Activated naive CD8-positive, alpha-beta T cell treated with anti-CD3 and anti-CD28 coated beads, Interleukin-2, amount 50 U/mL, for 24 hours (primary cell): ENCODE measurements at regions not wholly inside any gene's neighbourhood (a gene's known extent, or its start where the extent isn't known, plus 50 kb on each side); places are given as distances from the start of the nearest gene placed in this dataset.
"Not testable (repeated sequence)": the region's sequence is repeated elsewhere in the genome, so short reads cannot be mapped to it uniquely, and the experiment has no call there.

ENCODE experiments used
- ATAC-seq: fragments of 150-1000 bp; cut with Tn5 transposase; one replicate; pipeline ENCODE4 v1.10.0; 2021
- DNase-seq: peaks from one replicate; pipeline ENCODE4 v3.0.0; 2021
- H3K27ac Mint-ChIP-seq: one replicate; pipeline ENCODE4 v1.8.0; 2021; ENCODE audit warnings: mild to moderate bottlenecking, mixed read lengths
- H3K27me3 Mint-ChIP-seq: one replicate; pipeline ENCODE4 v1.8.0; 2021; ENCODE audit warnings: mixed read lengths
- H3K36me3 Mint-ChIP-seq: one replicate; pipeline ENCODE4 v1.8.0; 2021; ENCODE audit warnings: low read depth, mixed read lengths
- H3K4me1 Mint-ChIP-seq: one replicate; pipeline ENCODE4 v1.8.0; 2021; ENCODE audit warnings: mixed read lengths
- H3K4me3 Mint-ChIP-seq: one replicate; pipeline ENCODE4 v1.8.0; 2021; ENCODE audit warnings: mild to moderate bottlenecking, moderate library complexity, mixed read lengths
- H3K9me3 Mint-ChIP-seq: one replicate; pipeline ENCODE4 v1.8.0; 2021; ENCODE audit warnings: mixed read lengths

- DNase-seq (no peak), ATAC-seq (no peak)
- no peaks in the 10 kb centered on the region for H3K4me1 Mint-ChIP-seq
- H3K4me3 Mint-ChIP-seq: no peak overlapping the region
- no peaks in the 10 kb centered on the region for H3K36me3 Mint-ChIP-seq
- H3K27ac Mint-ChIP-seq: no peak overlapping the region
- H3K27me3 Mint-ChIP-seq: no peaks in the 10 kb centered on the region
- peaks cover 28% of the 10 kb centered on the region for H3K9me3 Mint-ChIP-seq
Measured at GRCh38 chr3:80668100-80668499, 900.3 kb upstream of the ROBO1 start.

- Mint-ChIP-seq H3K4me3 (no peak overlapping the region), H3K27me3 (no peaks in the 10 kb centered on the region), H3K9me3 (peaks cover 19% of the 10 kb centered on the region), H3K36me3 (no peaks in the 10 kb centered on the region), H3K4me1 (no peaks in the 10 kb centered on the region), H3K27ac (no peak overlapping the region)
- no peak for ATAC-seq
- DNase-seq: no peak
Measured at GRCh38 chr3:80663426-80663825, 895.6 kb upstream of the ROBO1 start.

GRCh38 chr3:80655216-80655615, 887.4 kb upstream of the ROBO1 start:
- H3K36me3 Mint-ChIP-seq: no peaks in the 10 kb centered on the region

GRCh38 chr3:80649170-80649569, 881.4 kb upstream of the ROBO1 start:
- Mint-ChIP-seq H3K4me1 (no peaks in the 10 kb centered on the region), H3K9me3 (peaks cover 14% of the 10 kb centered on the region), H3K27me3 (no peaks in the 10 kb centered on the region), H3K36me3 (no peaks in the 10 kb centered on the region), H3K27ac (no peak overlapping the region), H3K4me3 (no peak overlapping the region)
- DNase-seq (no peak), ATAC-seq (no peak)

More at GRCh38 chr3:80655216-80655615, 887.4 kb upstream of the ROBO1 start:
- DNase-seq (no peak), ATAC-seq (no peak)
- Mint-ChIP-seq H3K9me3 (peaks cover 31% of the 10 kb centered on the region), H3K4me1 (no peaks in the 10 kb centered on the region), H3K27ac (no peak overlapping the region), H3K27me3 (no peaks in the 10 kb centered on the region), H3K4me3 (no peak overlapping the region)

- peaks cover 14% of the 10 kb centered on the region for H3K9me3 Mint-ChIP-seq
- no peak overlapping the region for H3K27ac Mint-ChIP-seq
- no peaks in the 10 kb centered on the region for H3K36me3 Mint-ChIP-seq
- DNase-seq (no peak), ATAC-seq (no peak)
- H3K4me1 Mint-ChIP-seq: no peaks in the 10 kb centered on the region
- no peaks in the 10 kb centered on the region for H3K27me3 Mint-ChIP-seq
- no peak overlapping the region for H3K4me3 Mint-ChIP-seq
Measured at GRCh38 chr3:80643421-80643820, 875.6 kb upstream of the ROBO1 start.

GRCh38 chr3:80618295-80619256, 850.8 kb upstream of the ROBO1 start:
- no peak for ATAC-seq
- no peak overlapping the region for H3K4me3 Mint-ChIP-seq
- DNase-seq: no peak
- H3K4me1 Mint-ChIP-seq: no peaks in the 10 kb centered on the region
- no peak overlapping the region for H3K27ac Mint-ChIP-seq
- no peaks in the 10 kb centered on the region for H3K36me3 Mint-ChIP-seq
- H3K27me3 Mint-ChIP-seq: no peaks in the 10 kb centered on the region
- peaks cover 16% of the 10 kb centered on the region for H3K9me3 Mint-ChIP-seq

- H3K36me3 Mint-ChIP-seq: no peaks in the 10 kb centered on the region
- no peak overlapping the region for H3K4me3 Mint-ChIP-seq
- no peak overlapping the region for H3K27ac Mint-ChIP-seq
- no peak for DNase-seq
- peaks cover 9% of the 10 kb centered on the region for H3K9me3 Mint-ChIP-seq
- H3K27me3 Mint-ChIP-seq: no peaks in the 10 kb centered on the region
- H3K4me1 Mint-ChIP-seq: no peaks in the 10 kb centered on the region
- ATAC-seq: no peak
Measured at GRCh38 chr3:80612366-80612765, 844.6 kb upstream of the ROBO1 start.

GRCh38 chr3:80608072-80608471, 840.3 kb upstream of the ROBO1 start:
- H3K4me1 Mint-ChIP-seq, DNase-seq, H3K27me3 Mint-ChIP-seq, H3K4me3 Mint-ChIP-seq, H3K9me3 Mint-ChIP-seq, H3K36me3 Mint-ChIP-seq, H3K27ac Mint-ChIP-seq, ATAC-seq: not testable (repeated sequence)

- peaks cover 4% of the 10 kb centered on the region for H3K9me3 Mint-ChIP-seq
- H3K27me3 Mint-ChIP-seq: no peaks in the 10 kb centered on the region
- no peaks in the 10 kb centered on the region for H3K4me1 Mint-ChIP-seq
- no peak for ATAC-seq
- H3K27ac Mint-ChIP-seq: no peak overlapping the region
- no peak overlapping the region for H3K4me3 Mint-ChIP-seq
- no peak for DNase-seq
- H3K36me3 Mint-ChIP-seq: no peaks in the 10 kb centered on the region
Measured at GRCh38 chr3:80606073-80606472, 838.3 kb upstream of the ROBO1 start.

- Mint-ChIP-seq H3K9me3 (peaks cover 22% of the 10 kb centered on the region), H3K36me3 (no peaks in the 10 kb centered on the region), H3K4me1 (no peaks in the 10 kb centered on the region), H3K27ac (no peak overlapping the region), H3K4me3 (no peak overlapping the region), H3K27me3 (no peaks in the 10 kb centered on the region)
- no peak for DNase-seq
- no peak for ATAC-seq
Measured at GRCh38 chr3:80601479-80601878, 833.7 kb upstream of the ROBO1 start.

- ATAC-seq (no peak), DNase-seq (no peak)
- H3K4me3 Mint-ChIP-seq: no peak overlapping the region
- no peaks in the 10 kb centered on the region for H3K27me3 Mint-ChIP-seq
- H3K27ac Mint-ChIP-seq: no peak overlapping the region
- no peaks in the 10 kb centered on the region for H3K4me1 Mint-ChIP-seq
- H3K36me3 Mint-ChIP-seq: no peaks in the 10 kb centered on the region
- peaks cover 24% of the 10 kb centered on the region for H3K9me3 Mint-ChIP-seq
Measured at GRCh38 chr3:80592792-80593191, 825.0 kb upstream of the ROBO1 start.

GRCh38 chr3:80586338-80586737, 818.5 kb upstream of the ROBO1 start:
- no peak overlapping the region for H3K4me3 Mint-ChIP-seq
- no peak overlapping the region for H3K27ac Mint-ChIP-seq
- H3K36me3 Mint-ChIP-seq: no peaks in the 10 kb centered on the region
- no peaks in the 10 kb centered on the region for H3K4me1 Mint-ChIP-seq
- DNase-seq: no peak
- no peak for ATAC-seq
- H3K9me3 Mint-ChIP-seq: peaks cover 5% of the 10 kb centered on the region
- H3K27me3 Mint-ChIP-seq: no peaks in the 10 kb centered on the region

GRCh38 chr3:80580146-80580545, 812.3 kb upstream of the ROBO1 start:
- Mint-ChIP-seq H3K4me3 (no peak overlapping the region), H3K4me1 (no peaks in the 10 kb centered on the region), H3K27ac (no peak overlapping the region), H3K36me3 (no peaks in the 10 kb centered on the region), H3K9me3 (peaks cover 20% of the 10 kb centered on the region), H3K27me3 (no peaks in the 10 kb centered on the region)
- DNase-seq (no peak), ATAC-seq (no peak)

- H3K4me3 Mint-ChIP-seq: no peak overlapping the region
- ATAC-seq: no peak
- H3K4me1 Mint-ChIP-seq: no peaks in the 10 kb centered on the region
- no peaks in the 10 kb centered on the region for H3K36me3 Mint-ChIP-seq
- no peak overlapping the region for H3K27ac Mint-ChIP-seq
- no peak for DNase-seq
- H3K27me3 Mint-ChIP-seq: no peaks in the 10 kb centered on the region
- peaks cover 8% of the 10 kb centered on the region for H3K9me3 Mint-ChIP-seq
Measured at GRCh38 chr3:80564391-80564790, 796.6 kb upstream of the ROBO1 start.

- no peak for DNase-seq
- H3K4me1 Mint-ChIP-seq: no peaks in the 10 kb centered on the region
- no peaks in the 10 kb centered on the region for H3K27me3 Mint-ChIP-seq
- no peak for ATAC-seq
- peaks cover 9% of the 10 kb centered on the region for H3K9me3 Mint-ChIP-seq
- H3K27ac Mint-ChIP-seq: no peak overlapping the region
- H3K36me3 Mint-ChIP-seq: no peaks in the 10 kb centered on the region
- no peak overlapping the region for H3K4me3 Mint-ChIP-seq
Measured at GRCh38 chr3:80559701-80560100, 791.9 kb upstream of the ROBO1 start.
